ENCODE measurements at regions not wholly inside any gene's neighbourhood (a gene's known extent, or its start where the extent isn't known, plus 50 kb on each side); places are given as distances from the start of the nearest gene placed in this dataset.

DNA sequence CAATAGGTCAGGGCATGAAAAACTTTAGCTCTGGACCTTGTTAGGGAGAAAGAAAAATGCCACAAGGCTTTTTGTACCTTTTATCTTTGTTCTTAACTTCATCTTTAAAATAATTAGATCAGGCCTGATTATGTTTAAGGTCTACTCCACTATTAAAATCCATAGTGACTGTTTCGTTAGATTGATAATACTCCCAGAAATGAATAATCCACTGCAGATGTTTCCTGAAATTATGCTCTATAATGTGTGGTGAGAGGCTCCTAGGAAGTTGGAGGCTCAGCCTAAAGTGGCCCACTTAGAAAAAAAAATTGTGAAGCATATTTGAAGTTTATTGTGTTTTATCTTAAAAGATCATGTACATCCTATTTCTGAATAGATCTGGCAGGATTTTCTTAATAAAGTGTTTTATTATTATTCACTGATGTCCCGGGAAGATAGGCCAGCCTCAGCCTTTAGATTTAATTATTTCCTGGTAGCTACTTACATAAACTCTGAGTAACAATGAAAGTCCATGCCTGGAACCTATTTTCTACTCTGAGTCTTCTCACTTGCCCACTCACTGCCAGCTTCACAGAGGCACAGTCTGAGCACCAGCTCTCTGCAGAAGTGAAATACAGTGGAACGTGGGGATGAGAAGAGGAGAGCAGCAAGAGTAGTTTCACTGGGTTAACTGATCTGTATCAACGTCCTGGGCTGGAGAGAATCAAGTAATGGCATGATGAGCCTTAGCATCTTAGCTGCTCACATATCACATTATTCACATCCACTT is 126.8 kb upstream of the TMEM170B start:
- TF ChIP-seq, protein P1, sequence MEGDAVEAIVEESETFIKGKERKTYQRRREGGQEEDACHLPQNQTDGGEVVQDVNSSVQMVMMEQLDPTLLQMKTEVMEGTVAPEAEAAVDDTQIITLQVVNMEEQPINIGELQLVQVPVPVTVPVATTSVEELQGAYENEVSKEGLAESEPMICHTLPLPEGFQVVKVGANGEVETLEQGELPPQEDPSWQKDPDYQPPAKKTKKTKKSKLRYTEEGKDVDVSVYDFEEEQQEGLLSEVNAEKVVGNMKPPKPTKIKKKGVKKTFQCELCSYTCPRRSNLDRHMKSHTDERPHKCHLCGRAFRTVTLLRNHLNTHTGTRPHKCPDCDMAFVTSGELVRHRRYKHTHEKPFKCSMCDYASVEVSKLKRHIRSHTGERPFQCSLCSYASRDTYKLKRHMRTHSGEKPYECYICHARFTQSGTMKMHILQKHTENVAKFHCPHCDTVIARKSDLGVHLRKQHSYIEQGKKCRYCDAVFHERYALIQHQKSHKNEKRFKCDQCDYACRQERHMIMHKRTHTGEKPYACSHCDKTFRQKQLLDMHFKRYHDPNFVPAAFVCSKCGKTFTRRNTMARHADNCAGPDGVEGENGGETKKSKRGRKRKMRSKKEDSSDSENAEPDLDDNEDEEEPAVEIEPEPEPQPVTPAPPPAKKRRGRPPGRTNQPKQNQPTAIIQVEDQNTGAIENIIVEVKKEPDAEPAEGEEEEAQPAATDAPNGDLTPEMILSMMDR (IDR thresholded peaks at IDR 0.05 in 8 of 11, conservative IDR thresholded peaks at IDR 0.05 in 3 of 11), result no peak
- TF ChIP-seq POLR2A (IDR thresholded peaks at IDR 0.05), result no peak
